Adrenal gland (tissue), 5 donors: ENCODE measurements at regions not wholly inside any gene's neighbourhood (a gene's known extent, or its start where the extent isn't known, plus 50 kb on each side); places are given as distances from the start of the nearest gene placed in this dataset.

Experiments used
- CTCF ChIP-seq, 6 experiments: fragments of 450-650 bp in 4 of 6; fragments of 200-600 bp in 2 of 6; sonication (generic) in 1 of 6; IDR thresholded peaks; 1 replicate in 5 of 6; 2 replicates in 1 of 6; pipeline versions ENCODE4 v1.5.1 to v1.8.0; 2016 to 2021; ENCODE audit warnings: antibody characterized with exemption in 6 of 6, mild to moderate bottlenecking in 2 of 6, moderate library complexity in 1 of 6
- POLR2A ChIP-seq, 2 donors: fragments of 450-650 bp; IDR thresholded peaks; one replicate each; pipeline ENCODE4 v1.6.1; 2017; ENCODE audit warnings: antibody characterized with exemption in 2 of 2, mild to moderate bottlenecking in 2 of 2, moderate library complexity in 1 of 2
- donor health status: DM: no; HTN: no; CAD: no.

GRCh38 chr1:55594701-55595100 lies 379.5 kb upstream of the USP24 start:
- TF ChIP-seq CTCF (IDR thresholded peaks at IDR 0.05) (no peak), POLR2A (IDR thresholded peaks at IDR 0.05) (no peak)
